ENCODE measurements at regions not wholly inside any gene's neighbourhood (a gene's known extent, or its start where the extent isn't known, plus 50 kb on each side); places are given as distances from the start of the nearest gene placed in this dataset.

DNA sequence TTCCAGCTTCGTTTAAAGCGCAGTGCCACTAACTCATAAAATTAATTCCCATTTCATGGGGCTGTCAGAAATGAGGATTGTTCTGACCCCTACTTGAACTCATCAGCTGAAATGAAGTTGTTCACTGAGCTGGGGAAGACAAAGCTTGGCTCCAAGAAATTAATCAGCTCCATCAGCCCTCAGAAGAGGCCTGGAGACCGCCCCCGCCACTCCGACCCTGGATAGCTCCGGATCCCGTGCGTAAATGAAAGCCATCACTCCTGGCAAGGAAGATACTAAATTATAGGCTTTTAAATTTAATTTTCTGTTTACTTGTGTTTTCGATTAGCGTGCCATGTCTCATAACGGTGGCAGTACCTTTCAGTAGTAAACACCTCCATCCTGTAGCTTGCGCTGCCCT lies 142.8 kb upstream of the IRX2 start:
- TF ChIP-seq POLR2A (IDR thresholded peaks at IDR 0.05; ENCODE audit: borderline replicate concordance, extremely low read depth, insufficient read depth, insufficient read length) (no peak), EGR1 (IDR thresholded peaks at IDR 0.05; ENCODE audit: low read depth) (no peak), POLR2AphosphoS5 (IDR thresholded peaks at IDR 0.05; ENCODE audit: low read depth, low read length) (no peak)
- TF ChIP-seq, protein P1, sequence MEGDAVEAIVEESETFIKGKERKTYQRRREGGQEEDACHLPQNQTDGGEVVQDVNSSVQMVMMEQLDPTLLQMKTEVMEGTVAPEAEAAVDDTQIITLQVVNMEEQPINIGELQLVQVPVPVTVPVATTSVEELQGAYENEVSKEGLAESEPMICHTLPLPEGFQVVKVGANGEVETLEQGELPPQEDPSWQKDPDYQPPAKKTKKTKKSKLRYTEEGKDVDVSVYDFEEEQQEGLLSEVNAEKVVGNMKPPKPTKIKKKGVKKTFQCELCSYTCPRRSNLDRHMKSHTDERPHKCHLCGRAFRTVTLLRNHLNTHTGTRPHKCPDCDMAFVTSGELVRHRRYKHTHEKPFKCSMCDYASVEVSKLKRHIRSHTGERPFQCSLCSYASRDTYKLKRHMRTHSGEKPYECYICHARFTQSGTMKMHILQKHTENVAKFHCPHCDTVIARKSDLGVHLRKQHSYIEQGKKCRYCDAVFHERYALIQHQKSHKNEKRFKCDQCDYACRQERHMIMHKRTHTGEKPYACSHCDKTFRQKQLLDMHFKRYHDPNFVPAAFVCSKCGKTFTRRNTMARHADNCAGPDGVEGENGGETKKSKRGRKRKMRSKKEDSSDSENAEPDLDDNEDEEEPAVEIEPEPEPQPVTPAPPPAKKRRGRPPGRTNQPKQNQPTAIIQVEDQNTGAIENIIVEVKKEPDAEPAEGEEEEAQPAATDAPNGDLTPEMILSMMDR (IDR thresholded peaks at IDR 0.05 in 2 of 3, conservative IDR thresholded peaks at IDR 0.05 in 1 of 3; ENCODE audit: borderline replicate concordance in 1 of 3, insufficient read depth in 1 of 3, low read depth in 2 of 3, low read length in 2 of 3) = no peak
- TF ChIP-seq, protein P2, sequence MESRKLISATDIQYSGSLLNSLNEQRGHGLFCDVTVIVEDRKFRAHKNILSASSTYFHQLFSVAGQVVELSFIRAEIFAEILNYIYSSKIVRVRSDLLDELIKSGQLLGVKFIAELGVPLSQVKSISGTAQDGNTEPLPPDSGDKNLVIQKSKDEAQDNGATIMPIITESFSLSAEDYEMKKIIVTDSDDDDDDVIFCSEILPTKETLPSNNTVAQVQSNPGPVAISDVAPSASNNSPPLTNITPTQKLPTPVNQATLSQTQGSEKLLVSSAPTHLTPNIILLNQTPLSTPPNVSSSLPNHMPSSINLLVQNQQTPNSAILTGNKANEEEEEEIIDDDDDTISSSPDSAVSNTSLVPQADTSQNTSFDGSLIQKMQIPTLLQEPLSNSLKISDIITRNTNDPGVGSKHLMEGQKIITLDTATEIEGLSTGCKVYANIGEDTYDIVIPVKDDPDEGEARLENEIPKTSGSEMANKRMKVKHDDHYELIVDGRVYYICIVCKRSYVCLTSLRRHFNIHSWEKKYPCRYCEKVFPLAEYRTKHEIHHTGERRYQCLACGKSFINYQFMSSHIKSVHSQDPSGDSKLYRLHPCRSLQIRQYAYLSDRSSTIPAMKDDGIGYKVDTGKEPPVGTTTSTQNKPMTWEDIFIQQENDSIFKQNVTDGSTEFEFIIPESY (IDR thresholded peaks at IDR 0.05; ENCODE audit: extremely low read depth, insufficient replicate concordance, low read length) = no peak
